IMR-90 (cell line): ENCODE measurements at regions not wholly inside any gene's neighbourhood (a gene's known extent, or its start where the extent isn't known, plus 50 kb on each side); places are given as distances from the start of the nearest gene placed in this dataset.

ENCODE experiments used
- BHLHE40 ChIP-seq: fragments of 150-350 bp; IDR thresholded peaks from 2 replicates; pipeline ENCODE4 v1.6.1; 2016; ENCODE audit warnings: mild to moderate bottlenecking, low read depth, low read length
- CEBPB ChIP-seq: IDR thresholded peaks from 2 replicates; pipeline ENCODE4 v1.6.1; 2012; ENCODE audit warnings: low read depth, low read length, improper control_type of control experiment
- CHD1 ChIP-seq: IDR thresholded peaks from 2 replicates; pipeline ENCODE4 v1.6.1; 2012; ENCODE audit warnings: low read depth, low read length, improper control_type of control experiment
- CTCF ChIP-seq: conservative IDR thresholded peaks from 2 replicates; pipeline ENCODE4 v1.5.1; 2012; ENCODE audit warnings: mild to moderate bottlenecking, low read depth, low read length, improper control_type of control experiment
- ELK1 ChIP-seq: fragments of 150-350 bp; IDR thresholded peaks from 2 replicates; pipeline ENCODE4 v1.6.1; 2016; ENCODE audit warnings: low read depth, mild to moderate bottlenecking, low read length, moderate library complexity, borderline replicate concordance
- MAFK ChIP-seq: IDR thresholded peaks from 2 replicates; pipeline ENCODE4 v1.6.1; 2012; ENCODE audit warnings: low read depth, low read length, improper control_type of control experiment
- MXI1 ChIP-seq: IDR thresholded peaks from 2 replicates; pipeline ENCODE4 v1.6.1; 2012; ENCODE audit warnings: low read depth, mild to moderate bottlenecking, low read length, moderate library complexity, borderline replicate concordance
- NFE2L2 ChIP-seq: fragments of 150-350 bp; IDR thresholded peaks from 2 replicates; pipeline ENCODE4 v1.6.1; 2016; ENCODE audit warnings: low read depth, mild to moderate bottlenecking, low read length
- POLR2A ChIP-seq: IDR thresholded peaks from 2 replicates; pipeline ENCODE4 v1.6.1; 2012; ENCODE audit warnings: mild to moderate bottlenecking, low read depth, low read length
- RAD21 ChIP-seq: IDR thresholded peaks from 2 replicates; pipeline ENCODE4 v1.6.1; 2012; ENCODE audit warnings: low read length, improper control_type of control experiment
- RCOR1 ChIP-seq: IDR thresholded peaks from 2 replicates; pipeline ENCODE4 v1.6.1; 2012; ENCODE audit warnings: mild to moderate bottlenecking, low read length, improper control_type of control experiment; ENCODE audit not compliant: insufficient replicate concordance
- RFX5 ChIP-seq: IDR thresholded peaks from 2 replicates; pipeline ENCODE4 v1.8.0; 2012; ENCODE audit warnings: low read depth, mild to moderate bottlenecking, low read length, moderate library complexity
- SMC3 ChIP-seq: fragments of 150-350 bp; IDR thresholded peaks from 2 replicates; pipeline ENCODE4 v1.6.1; 2016; ENCODE audit warnings: low read depth, mild to moderate bottlenecking, antibody characterized with exemption, low read length, moderate library complexity
- USF2 ChIP-seq: fragments of 150-350 bp; IDR thresholded peaks from 2 replicates; pipeline ENCODE4 v1.6.1; 2017; ENCODE audit warnings: mild to moderate bottlenecking, antibody characterized with exemption, low read length, low read depth

GRCh38 chr10:44662051-44662450 is 249.1 kb upstream of the TMEM72 start:
- no peak for TF ChIP-seq RFX5
- TF ChIP-seq POLR2A = no peak
- TF ChIP-seq CTCF = no peak
- TF ChIP-seq RCOR1 = no peak
- TF ChIP-seq RAD21 = no peak
- TF ChIP-seq CEBPB = no peak
- no peak for TF ChIP-seq MXI1
- TF ChIP-seq USF2 = no peak
- no peak for TF ChIP-seq NFE2L2
- no peak for TF ChIP-seq CHD1
- no peak for TF ChIP-seq ELK1
- TF ChIP-seq MAFK = no peak
- no peak for TF ChIP-seq SMC3
- TF ChIP-seq BHLHE40 = no peak
